SK-N-SH (cell line): ENCODE measurements at regions not wholly inside any gene's neighbourhood (a gene's known extent, or its start where the extent isn't known, plus 50 kb on each side); places are given as distances from the start of the nearest gene placed in this dataset.

Source experiments
- CTCF ChIP-seq: fragments of 200-600 bp; sonication (generic); IDR thresholded peaks from 2 replicates; pipeline ENCODE4 v1.6.1; 2017; ENCODE audit warnings: antibody characterized with exemption, mild to moderate bottlenecking, moderate library complexity
- ELF1 ChIP-seq: IDR thresholded peaks from 2 replicates; pipeline ENCODE4 v1.4.0; 2012
- FOXJ3 ChIP-seq: sonication (generic); formaldehyde crosslinking; IDR thresholded peaks from 2 replicates; pipeline ENCODE4 v1.5.1; 2020; ENCODE audit warnings: mild to moderate bottlenecking, missing genetic modification reagents
- IRF3 ChIP-seq: fragments of 150-350 bp; IDR thresholded peaks from 2 replicates; pipeline ENCODE4 v1.6.1; 2016; ENCODE audit warnings: mild to moderate bottlenecking, low read depth, low read length
- MAX ChIP-seq: IDR thresholded peaks from 2 replicates; pipeline ENCODE4 v1.4.0; 2012; ENCODE audit warnings: low read depth
- MXI1 ChIP-seq: IDR thresholded peaks from 2 replicates; pipeline ENCODE4 v1.6.1; 2012; ENCODE audit warnings: mild to moderate bottlenecking, low read depth, low read length, improper control_type of control experiment

GRCh38 chr10:10642189-10642588 is 375.5 kb upstream of the CELF2 start:
- no peak for TF ChIP-seq CTCF
- TF ChIP-seq MXI1 = no peak
- TF ChIP-seq FOXJ3 = no peak
- TF ChIP-seq IRF3 = no peak
- TF ChIP-seq ELF1 = no peak
- TF ChIP-seq MAX = no peak
